K562 (cell line): ENCODE measurements at regions not wholly inside any gene's neighbourhood (a gene's known extent, or its start where the extent isn't known, plus 50 kb on each side); places are given as distances from the start of the nearest gene placed in this dataset.

Source experiments
- ATAC-seq: fragments of 200-7000 bp; cut with Tn5 transposase; 3 replicates; pipeline ENCODE4 v1.9.1; 2020; ENCODE audit warnings: moderate library complexity
- BruUV-seq: library from RNA; stranded (reverse); fragments of 400-500 nt; replicated peaks from 2 replicates; lab custom pipeline; 2021; lab: Mats Ljungman, UMichigan
- CTCF ChIA-PET: fragments of 300-600 bp; formaldehyde crosslinking; extraction: SDS; loops from one replicate; lab custom pipeline; 2021; ENCODE audit warnings: low intra/inter-chr PET ratio; lab: Yijun Ruan, JAX
- POLR2A ChIA-PET: fragments of 300-600, 350-650 bp; sonication (Branson Sonifier 250); formaldehyde crosslinking; extraction: SDS; loops from one replicate; lab custom pipeline; 2021; ENCODE audit warnings: antibody characterized with exemption, inconsistent platforms; lab: Yijun Ruan, JAX
- DNase-seq, 4 experiments: peaks; one replicate each; pipeline versions ENCODE4 v3.0.0 to v3.0.0-alpha.2; 2011 to 2018; ENCODE audit warnings: low spot score in 3 of 4, mixed read lengths in 3 of 4; ENCODE audit errors: extremely low read depth in 1 of 4
- FAIRE-seq: peaks from 2 replicates; lab custom pipeline; 2011; peaks lifted over from hg19 to GRCh38; lab: Jason Lieb, UNC
- H2AFZ ChIP-seq: 2 replicates; pipeline ENCODE4 v1.6.0; 2011; ENCODE audit warnings: low read depth, low read length, control low read depth, inconsistent platforms
- H3K27ac ChIP-seq: fragments of 200-600 bp; 3 replicates; pipeline ENCODE4 v1.8.0; 2011; ENCODE audit warnings: low read depth, mild to moderate bottlenecking, control low read depth, inconsistent platforms, low read length, moderate library complexity, mixed read lengths; ENCODE audit errors: extremely low read depth
- H3K27me3 ChIP-seq, 2 experiments: fragments of 300-600 bp in 1 of 2; 2 replicates in 1 of 2; 3 replicates in 1 of 2; pipeline versions ENCODE4 v1.6.0 to v1.8.0; 2011; ENCODE audit warnings: inconsistent platforms in 2 of 2, low read length in 2 of 2, mild to moderate bottlenecking in 1 of 2, mixed read lengths in 1 of 2, moderate library complexity in 1 of 2; ENCODE audit not compliant: control insufficient read depth in 2 of 2, insufficient read depth in 2 of 2
- H3K36me3 ChIP-seq: fragments of 300-600 bp; 3 replicates; pipeline ENCODE4 v1.8.0; 2011; ENCODE audit warnings: mild to moderate bottlenecking, low read length, inconsistent platforms; ENCODE audit not compliant: control insufficient read depth, insufficient read depth
- H3K4me1 ChIP-seq, 2 experiments: fragments of 200-600 bp in 1 of 2; replicated peaks in 1 of 2; 2 replicates in 1 of 2; 3 replicates in 1 of 2; pipeline versions ENCODE4 v1.5.1 to v1.8.0; 2011; ENCODE audit warnings: inconsistent platforms in 2 of 2, low read length in 2 of 2, mild to moderate bottlenecking in 1 of 2, mixed read lengths in 1 of 2, moderate library complexity in 1 of 2; ENCODE audit not compliant: control insufficient read depth in 2 of 2, insufficient read depth in 2 of 2
- H3K4me2 ChIP-seq: 2 replicates; pipeline ENCODE4 v1.6.1; 2011; ENCODE audit warnings: low read length, control low read depth, inconsistent platforms, mixed read lengths; ENCODE audit not compliant: insufficient read depth
- H3K4me3 ChIP-seq: fragments of 200-600 bp; sonication (generic), shearing (Covaris generic); 2 replicates; pipeline ENCODE4 v1.5.1; 2016; ENCODE audit warnings: control low read depth, inconsistent platforms
- H3K79me2 ChIP-seq: fragments of 200-600 bp; 3 replicates; pipeline ENCODE4 v1.8.0; 2011; ENCODE audit warnings: low read length, inconsistent platforms; ENCODE audit not compliant: control insufficient read depth, insufficient read depth
- H3K9ac ChIP-seq, 2 experiments: 2 replicates each; pipeline versions ENCODE4 v1.6.0 to v1.6.1; 2011; ENCODE audit warnings: low read depth in 2 of 2, low read length in 2 of 2, control low read depth in 1 of 2, inconsistent platforms in 1 of 2, mild to moderate bottlenecking in 1 of 2, mixed read lengths in 1 of 2; ENCODE audit not compliant: insufficient read depth in 1 of 2
- H3K9me1 ChIP-seq: one replicate; pipeline ENCODE4 v1.6.0; 2011; ENCODE audit warnings: inconsistent platforms, mild to moderate bottlenecking, low read length, moderate library complexity; ENCODE audit not compliant: control insufficient read depth, insufficient read depth
- H3K9me3 ChIP-seq: replicated peaks from 2 replicates; pipeline ENCODE4 v1.5.1; 2011; ENCODE audit warnings: low read depth, low read length, inconsistent platforms; ENCODE audit not compliant: control insufficient read depth, insufficient read depth
- H4K20me1 ChIP-seq: replicated peaks from 2 replicates; pipeline ENCODE4 v1.6.1; 2011; ENCODE audit warnings: low read length, inconsistent platforms, mixed read lengths; ENCODE audit not compliant: control insufficient read depth, insufficient read depth
- ARHGAP35 ChIP-seq: fragments of 450-650 bp; IDR thresholded peaks from 2 replicates; pipeline ENCODE4 v1.6.1; 2018; ENCODE audit not compliant: partially characterized antibody
- ETV5 ChIP-seq: sonication (generic); formaldehyde crosslinking; IDR thresholded peaks from 2 replicates; pipeline ENCODE4 v1.4.0; 2020; ENCODE audit warnings: low read depth, mild to moderate bottlenecking, missing genetic modification reagents
- GABPA ChIP-seq: fragments of 200-800 bp; sonication (Bioruptor generic); conservative IDR thresholded peaks from 2 replicates; pipeline ENCODE4 v1.6.1; 2016; ENCODE audit warnings: low read depth, missing genetic modification characterization, missing compliant biosample characterization
- JUND ChIP-seq, 2 experiments: IDR thresholded peaks; 2 replicates in 1 of 2; 3 replicates in 1 of 2; pipeline ENCODE4 v1.6.1; 2011; ENCODE audit warnings: borderline replicate concordance in 2 of 2, low read depth in 2 of 2, low read length in 2 of 2, improper control_type of control experiment in 1 of 2, missing biosample characterization in 1 of 2, missing genetic modification characterization in 1 of 2, missing genetic modification reagents in 1 of 2
- MECOM ChIP-seq: fragments of 250-450 bp; sonication (Bioruptor Pico); IDR thresholded peaks from 2 replicates; pipeline ENCODE4 v1.8.0; 2022; ENCODE audit warnings: inconsistent platforms
- MTA1 ChIP-seq: fragments of 450-650 bp; IDR thresholded peaks from 2 replicates; pipeline ENCODE4 v1.6.1; 2017; ENCODE audit warnings: borderline replicate concordance
- NCOA6 ChIP-seq: fragments of 450-650 bp; IDR thresholded peaks from 2 replicates; pipeline ENCODE4 v1.6.1; 2017; ENCODE audit warnings: mild to moderate bottlenecking
- RCOR1 ChIP-seq, 2 experiments: IDR thresholded peaks; 2 replicates each; pipeline ENCODE4 v1.6.1; 2012; ENCODE audit warnings: low read depth in 2 of 2, low read length in 2 of 2, borderline replicate concordance in 1 of 2, improper control_type of control experiment in 1 of 2
- WGBS: fragments of 100-300 bp; shearing (Covaris generic); methylation state at CpG from one replicate; pipeline ENCODE4 v1.1.6; 2016; ENCODE audit warnings: low coverage, mixed read lengths; ENCODE audit not compliant: insufficient coverage; ENCODE audit errors: missing lambda C conversion rate; 5-methylcytosine and 5-hydroxymethylcytosine counted together
- in situ Hi-C: fragments of 300-500 bp; cut with MboI; formaldehyde crosslinking; loops from 4 replicates; pipeline ENCODE4 v1.15.0; 2018; ENCODE audit warnings: inconsistent platforms, mixed read lengths
- intact Hi-C: fragments of 100-400 bp; cut with micrococcal nuclease; formaldehyde crosslinking; loops from 2 replicates; pipeline ENCODE4 v1.14.2; 2022
- TF ChIP-seq, protein P1 (sequence below): fragments of 250-450 bp; sonication (Bioruptor Pico); IDR thresholded peaks from 2 replicates; pipeline ENCODE4 v1.6.1; 2021; ENCODE audit warnings: mild to moderate bottlenecking
- TF ChIP-seq, protein P2 (sequence below): sonication (generic); formaldehyde crosslinking; IDR thresholded peaks from 2 replicates; pipeline ENCODE4 v1.8.1; 2022; ENCODE audit warnings: missing genetic modification reagents
- TF ChIP-seq, protein P3 (sequence below): fragments of 200-800 bp; sonication (Bioruptor generic); IDR thresholded peaks from 2 replicates; pipeline ENCODE4 v1.6.1; 2016; ENCODE audit warnings: missing genetic modification characterization, missing compliant biosample characterization
- TF ChIP-seq, protein P4 (sequence below): fragments of 250-450 bp; sonication (Bioruptor Pico); IDR thresholded peaks from 2 replicates; pipeline ENCODE4 v1.8.0; 2021; ENCODE audit warnings: moderate library complexity, mild to moderate bottlenecking, inconsistent platforms
- TF ChIP-seq, protein P5 (sequence below): fragments of 450-650 bp; formaldehyde crosslinking; IDR thresholded peaks from 2 replicates; pipeline ENCODE4 v1.4.0; 2020; ENCODE audit warnings: mild to moderate bottlenecking

DNA sequence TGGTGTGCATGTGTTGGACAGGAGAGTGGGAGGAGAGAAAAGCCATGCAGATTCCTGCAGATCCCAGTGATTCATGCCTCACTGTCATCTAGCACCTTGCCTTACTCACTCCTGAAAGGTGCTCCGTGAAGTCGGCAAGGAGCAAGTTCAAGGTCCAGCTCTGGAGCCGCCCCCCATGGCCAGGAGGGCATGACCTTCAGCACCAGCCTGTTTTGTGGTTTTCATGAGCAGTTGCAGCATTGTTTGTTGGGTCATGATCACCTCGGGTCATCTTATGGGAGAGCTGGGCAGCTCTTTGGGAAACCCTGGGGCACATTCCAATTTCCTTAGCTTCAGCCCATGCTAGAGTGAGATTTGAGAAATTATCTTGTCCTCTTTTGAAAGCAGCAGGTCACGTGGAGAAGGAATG, 137.5 kb upstream of the IRX3 start:
- in situ Hi-C loops (no loop called here), intact Hi-C loops (no loop called here)
- no peaks in the 10 kb centered on the region for H3K9me1 ChIP-seq
- H3K4me3 ChIP-seq, result no peak overlapping the region
- no peaks in the 10 kb centered on the region for H3K79me2 ChIP-seq
- ATAC-seq (no peak), FAIRE-seq (no peak), DNase-seq (no peak)
- 0% methylated on average over 5 of the region's 5 CpGs for WGBS
- H3K27ac ChIP-seq, result no peak overlapping the region
- no peak overlapping the region for H2AFZ ChIP-seq
- no peaks in the 10 kb centered on the region for H3K4me1 ChIP-seq
- H3K4me2 ChIP-seq, result no peak overlapping the region
- no peaks in the 10 kb centered on the region for H3K9me3 ChIP-seq
- H3K9ac ChIP-seq, result no peak overlapping the region
- no TSS peak for BruUV-seq
- ChIA-PET POLR2A (no interaction called here), CTCF (no interaction called here)
- no peaks in the 10 kb centered on the region; the same call in 1 of the 2 replicates for H4K20me1 ChIP-seq
- H3K36me3 ChIP-seq, result no peaks in the 10 kb centered on the region
- peaks cover 0 to 17% of the 10 kb centered on the region in 2 experiments; a peak in 3 of 5 replicates for H3K27me3 ChIP-seq
- TF ChIP-seq, protein P1, sequence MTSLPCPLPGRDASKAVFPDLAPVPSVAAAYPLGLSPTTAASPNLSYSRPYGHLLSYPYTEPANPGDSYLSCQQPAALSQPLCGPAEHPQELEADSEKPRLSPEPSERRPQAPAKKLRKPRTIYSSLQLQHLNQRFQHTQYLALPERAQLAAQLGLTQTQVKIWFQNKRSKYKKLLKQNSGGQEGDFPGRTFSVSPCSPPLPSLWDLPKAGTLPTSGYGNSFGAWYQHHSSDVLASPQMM (CRISPR knock-in tag), result no peak
- TF ChIP-seq, protein P2, sequence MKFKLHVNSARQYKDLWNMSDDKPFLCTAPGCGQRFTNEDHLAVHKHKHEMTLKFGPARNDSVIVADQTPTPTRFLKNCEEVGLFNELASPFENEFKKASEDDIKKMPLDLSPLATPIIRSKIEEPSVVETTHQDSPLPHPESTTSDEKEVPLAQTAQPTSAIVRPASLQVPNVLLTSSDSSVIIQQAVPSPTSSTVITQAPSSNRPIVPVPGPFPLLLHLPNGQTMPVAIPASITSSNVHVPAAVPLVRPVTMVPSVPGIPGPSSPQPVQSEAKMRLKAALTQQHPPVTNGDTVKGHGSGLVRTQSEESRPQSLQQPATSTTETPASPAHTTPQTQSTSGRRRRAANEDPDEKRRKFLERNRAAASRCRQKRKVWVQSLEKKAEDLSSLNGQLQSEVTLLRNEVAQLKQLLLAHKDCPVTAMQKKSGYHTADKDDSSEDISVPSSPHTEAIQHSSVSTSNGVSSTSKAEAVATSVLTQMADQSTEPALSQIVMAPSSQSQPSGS (CRISPR knock-in tag), result no peak
- TF ChIP-seq, protein P3, sequence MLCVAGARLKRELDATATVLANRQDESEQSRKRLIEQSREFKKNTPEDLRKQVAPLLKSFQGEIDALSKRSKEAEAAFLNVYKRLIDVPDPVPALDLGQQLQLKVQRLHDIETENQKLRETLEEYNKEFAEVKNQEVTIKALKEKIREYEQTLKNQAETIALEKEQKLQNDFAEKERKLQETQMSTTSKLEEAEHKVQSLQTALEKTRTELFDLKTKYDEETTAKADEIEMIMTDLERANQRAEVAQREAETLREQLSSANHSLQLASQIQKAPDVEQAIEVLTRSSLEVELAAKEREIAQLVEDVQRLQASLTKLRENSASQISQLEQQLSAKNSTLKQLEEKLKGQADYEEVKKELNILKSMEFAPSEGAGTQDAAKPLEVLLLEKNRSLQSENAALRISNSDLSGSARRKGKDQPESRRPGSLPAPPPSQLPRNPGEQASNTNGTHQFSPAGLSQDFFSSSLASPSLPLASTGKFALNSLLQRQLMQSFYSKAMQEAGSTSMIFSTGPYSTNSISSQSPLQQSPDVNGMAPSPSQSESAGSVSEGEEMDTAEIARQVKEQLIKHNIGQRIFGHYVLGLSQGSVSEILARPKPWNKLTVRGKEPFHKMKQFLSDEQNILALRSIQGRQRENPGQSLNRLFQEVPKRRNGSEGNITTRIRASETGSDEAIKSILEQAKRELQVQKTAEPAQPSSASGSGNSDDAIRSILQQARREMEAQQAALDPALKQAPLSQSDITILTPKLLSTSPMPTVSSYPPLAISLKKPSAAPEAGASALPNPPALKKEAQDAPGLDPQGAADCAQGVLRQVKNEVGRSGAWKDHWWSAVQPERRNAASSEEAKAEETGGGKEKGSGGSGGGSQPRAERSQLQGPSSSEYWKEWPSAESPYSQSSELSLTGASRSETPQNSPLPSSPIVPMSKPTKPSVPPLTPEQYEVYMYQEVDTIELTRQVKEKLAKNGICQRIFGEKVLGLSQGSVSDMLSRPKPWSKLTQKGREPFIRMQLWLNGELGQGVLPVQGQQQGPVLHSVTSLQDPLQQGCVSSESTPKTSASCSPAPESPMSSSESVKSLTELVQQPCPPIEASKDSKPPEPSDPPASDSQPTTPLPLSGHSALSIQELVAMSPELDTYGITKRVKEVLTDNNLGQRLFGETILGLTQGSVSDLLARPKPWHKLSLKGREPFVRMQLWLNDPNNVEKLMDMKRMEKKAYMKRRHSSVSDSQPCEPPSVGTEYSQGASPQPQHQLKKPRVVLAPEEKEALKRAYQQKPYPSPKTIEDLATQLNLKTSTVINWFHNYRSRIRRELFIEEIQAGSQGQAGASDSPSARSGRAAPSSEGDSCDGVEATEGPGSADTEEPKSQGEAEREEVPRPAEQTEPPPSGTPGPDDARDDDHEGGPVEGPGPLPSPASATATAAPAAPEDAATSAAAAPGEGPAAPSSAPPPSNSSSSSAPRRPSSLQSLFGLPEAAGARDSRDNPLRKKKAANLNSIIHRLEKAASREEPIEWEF (CRISPR knock-in tag), result no peak
- no peak for TF ChIP-seq ARHGAP35
- no peak for TF ChIP-seq RCOR1 (IDR thresholded peaks at IDR 0.05; ENCODE audit: borderline replicate concordance in 1 of 2, low read depth in 2 of 2, low read length in 2 of 2)
- TF ChIP-seq, protein P4, sequence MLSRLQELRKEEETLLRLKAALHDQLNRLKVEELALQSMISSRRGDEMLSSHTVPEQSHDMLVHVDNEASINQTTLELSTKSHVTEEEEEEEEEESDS, result no peak
- TF ChIP-seq NCOA6, result no peak
- TF ChIP-seq GABPA, result no peak
- TF ChIP-seq, protein P5, sequence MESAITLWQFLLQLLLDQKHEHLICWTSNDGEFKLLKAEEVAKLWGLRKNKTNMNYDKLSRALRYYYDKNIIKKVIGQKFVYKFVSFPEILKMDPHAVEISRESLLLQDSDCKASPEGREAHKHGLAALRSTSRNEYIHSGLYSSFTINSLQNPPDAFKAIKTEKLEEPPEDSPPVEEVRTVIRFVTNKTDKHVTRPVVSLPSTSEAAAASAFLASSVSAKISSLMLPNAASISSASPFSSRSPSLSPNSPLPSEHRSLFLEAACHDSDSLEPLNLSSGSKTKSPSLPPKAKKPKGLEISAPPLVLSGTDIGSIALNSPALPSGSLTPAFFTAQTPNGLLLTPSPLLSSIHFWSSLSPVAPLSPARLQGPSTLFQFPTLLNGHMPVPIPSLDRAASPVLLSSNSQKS (CRISPR knock-in tag), result no peak
- no peak for TF ChIP-seq JUND (IDR thresholded peaks at IDR 0.05; ENCODE audit: borderline replicate concordance, low read depth, low read length)
- no peak for TF ChIP-seq JUND (tag; IDR thresholded peaks at IDR 0.05; ENCODE audit: borderline replicate concordance, low read depth, low read length)
- TF ChIP-seq ETV5, result no peak
- no peak for TF ChIP-seq MECOM (CRISPR knock-in tag)
- no peak for TF ChIP-seq MTA1
